Sigmoid colon (tissue), 4 donors: ENCODE measurements at regions not wholly inside any gene's neighbourhood (a gene's known extent, or its start where the extent isn't known, plus 50 kb on each side); places are given as distances from the start of the nearest gene placed in this dataset.

Experiments
- EP300 ChIP-seq, 4 donors: sonication (generic); formaldehyde crosslinking; IDR thresholded peaks; one replicate each; pipeline ENCODE4 v1.6.1; 2017; ENCODE audit warnings: antibody characterized with exemption in 4 of 4
- POLR2A ChIP-seq, 2 donors: fragments of 450-650 bp; IDR thresholded peaks; one replicate each; pipeline ENCODE4 v1.6.1; 2016; ENCODE audit warnings: antibody characterized with exemption in 2 of 2, mild to moderate bottlenecking in 2 of 2, moderate library complexity in 2 of 2
- POLR2AphosphoS5 ChIP-seq, 4 donors: sonication (generic); formaldehyde crosslinking; IDR thresholded peaks; one replicate each; pipeline ENCODE4 v1.6.1; 2017; ENCODE audit warnings: antibody characterized with exemption in 4 of 4
- TF ChIP-seq, protein P1 (sequence below), 4 experiments: fragments of 450-650 bp in 3 of 4; fragments of 200-600 bp in 1 of 4; IDR thresholded peaks; one replicate each; pipeline ENCODE4 v1.5.1; 2016 to 2019; ENCODE audit warnings: antibody characterized with exemption in 4 of 4, mild to moderate bottlenecking in 3 of 4, moderate library complexity in 2 of 4

DNA sequence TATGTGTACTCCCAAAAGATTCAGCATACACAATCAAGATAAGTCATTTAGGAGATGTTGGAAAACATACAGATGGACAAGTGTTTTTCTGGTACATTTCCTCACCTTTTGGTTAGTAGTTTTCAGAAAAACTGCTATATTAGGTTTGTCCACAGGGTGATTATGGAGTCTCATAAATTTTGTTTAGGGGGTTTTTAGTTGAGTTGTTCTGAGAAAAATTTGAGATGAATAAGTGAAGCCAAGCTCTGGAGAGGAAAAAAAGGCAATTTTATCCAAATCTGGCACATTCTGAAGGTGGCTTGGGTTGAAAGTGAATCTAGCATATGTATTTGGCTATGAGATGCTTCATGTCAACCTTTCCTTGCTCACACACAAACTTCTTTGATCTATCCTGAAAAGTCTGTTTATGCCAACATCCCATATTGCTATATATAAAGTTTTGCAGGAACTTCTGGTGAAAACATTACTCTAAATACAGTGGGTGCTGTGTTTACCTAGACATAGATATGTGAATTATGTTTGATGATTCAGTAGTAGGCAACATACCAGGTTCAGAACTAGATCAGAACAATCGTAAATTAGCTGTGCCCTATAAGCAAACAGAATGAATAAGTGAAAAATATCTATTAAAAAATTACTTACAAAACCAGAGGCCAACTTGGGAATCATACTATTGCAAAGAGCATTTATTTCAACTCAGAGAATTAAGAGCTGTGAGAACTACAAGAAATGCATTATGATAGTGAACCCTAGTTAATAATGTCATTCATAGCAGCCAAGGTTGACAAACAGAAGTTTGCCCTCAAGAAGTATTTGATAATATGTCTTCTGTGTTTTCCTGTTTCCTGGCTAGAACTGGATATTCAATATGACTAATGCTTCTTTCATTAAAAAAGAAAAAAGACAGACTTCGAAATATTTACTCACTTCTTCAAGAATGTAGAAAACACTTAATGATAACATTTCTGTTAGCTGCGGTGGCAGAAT lies 552.0 kb downstream of the IRS1 start:
- TF ChIP-seq, protein P1, sequence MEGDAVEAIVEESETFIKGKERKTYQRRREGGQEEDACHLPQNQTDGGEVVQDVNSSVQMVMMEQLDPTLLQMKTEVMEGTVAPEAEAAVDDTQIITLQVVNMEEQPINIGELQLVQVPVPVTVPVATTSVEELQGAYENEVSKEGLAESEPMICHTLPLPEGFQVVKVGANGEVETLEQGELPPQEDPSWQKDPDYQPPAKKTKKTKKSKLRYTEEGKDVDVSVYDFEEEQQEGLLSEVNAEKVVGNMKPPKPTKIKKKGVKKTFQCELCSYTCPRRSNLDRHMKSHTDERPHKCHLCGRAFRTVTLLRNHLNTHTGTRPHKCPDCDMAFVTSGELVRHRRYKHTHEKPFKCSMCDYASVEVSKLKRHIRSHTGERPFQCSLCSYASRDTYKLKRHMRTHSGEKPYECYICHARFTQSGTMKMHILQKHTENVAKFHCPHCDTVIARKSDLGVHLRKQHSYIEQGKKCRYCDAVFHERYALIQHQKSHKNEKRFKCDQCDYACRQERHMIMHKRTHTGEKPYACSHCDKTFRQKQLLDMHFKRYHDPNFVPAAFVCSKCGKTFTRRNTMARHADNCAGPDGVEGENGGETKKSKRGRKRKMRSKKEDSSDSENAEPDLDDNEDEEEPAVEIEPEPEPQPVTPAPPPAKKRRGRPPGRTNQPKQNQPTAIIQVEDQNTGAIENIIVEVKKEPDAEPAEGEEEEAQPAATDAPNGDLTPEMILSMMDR (IDR thresholded peaks at IDR 0.05), result no peak
- TF ChIP-seq POLR2A (IDR thresholded peaks at IDR 0.05) (no peak), POLR2AphosphoS5 (IDR thresholded peaks at IDR 0.05) (no peak), EP300 (IDR thresholded peaks at IDR 0.05) (no peak)
